CD4-positive, CD25-positive, alpha-beta regulatory T cell (primary cell): ENCODE measurements at regions not wholly inside any gene's neighbourhood (a gene's known extent, or its start where the extent isn't known, plus 50 kb on each side); places are given as distances from the start of the nearest gene placed in this dataset.
"Not testable (repeated sequence)": the region's sequence is repeated elsewhere in the genome, so short reads cannot be mapped to it uniquely, and the experiment has no call there.

Experiments used
- ATAC-seq, 2 donors: fragments of 150-1000 bp; cut with Tn5 transposase; one replicate each; pipeline ENCODE4 v1.10.0; 2021; ENCODE audit warnings: low read depth in 2 of 2, moderate number of reproducible peaks in 2 of 2, moderate library complexity in 1 of 2
- DNase-seq, 3 donors: peaks; one replicate each; pipeline versions ENCODE4 v3.0.0 to v3.0.0-alpha.2; 2012 to 2022; ENCODE audit warnings: mixed read lengths in 1 of 3
- H3K27ac ChIP-seq: one replicate; pipeline ENCODE4 v1.7.0; 2013; ENCODE audit warnings: mild to moderate bottlenecking, low read length; ENCODE audit not compliant: insufficient read depth, poor library complexity, severe bottlenecking
- H3K27me3 ChIP-seq: one replicate; pipeline ENCODE4 v1.7.0; 2013; ENCODE audit warnings: low read length; ENCODE audit not compliant: control insufficient read depth, insufficient read depth
- H3K36me3 ChIP-seq: one replicate; pipeline ENCODE4 v1.7.0; 2013; ENCODE audit warnings: mild to moderate bottlenecking, low read length, moderate library complexity; ENCODE audit not compliant: control insufficient read depth, insufficient read depth
- H3K4me1 ChIP-seq: 2 replicates; pipeline ENCODE4 v1.7.0; 2013; ENCODE audit warnings: mild to moderate bottlenecking, low read length; ENCODE audit not compliant: insufficient read depth, control insufficient read depth, poor library complexity, severe bottlenecking
- H3K4me3 ChIP-seq: one replicate; pipeline ENCODE4 v1.7.0; 2013; ENCODE audit warnings: low read depth, mild to moderate bottlenecking, low read length, moderate library complexity
- H3K9me3 ChIP-seq, 2 experiments: 1 replicate in 1 of 2; 2 replicates in 1 of 2; pipeline ENCODE4 v1.7.0; 2013; ENCODE audit warnings: low read length in 2 of 2, mild to moderate bottlenecking in 1 of 2, moderate library complexity in 1 of 2; ENCODE audit not compliant: control insufficient read depth in 2 of 2
- H3K27ac Mint-ChIP-seq, 3 donors: one replicate each; pipeline ENCODE4 v1.8.0; 2020 to 2022; ENCODE audit warnings: mild to moderate bottlenecking in 3 of 3, mixed read lengths in 3 of 3, moderate library complexity in 2 of 3
- H3K27me3 Mint-ChIP-seq: one replicate; pipeline ENCODE4 v1.8.0; 2022; ENCODE audit warnings: mild to moderate bottlenecking, mixed read lengths
- H3K36me3 Mint-ChIP-seq: one replicate; pipeline ENCODE4 v1.8.0; 2020; ENCODE audit warnings: mixed read lengths
- H3K4me1 Mint-ChIP-seq, 4 donors: one replicate each; pipeline ENCODE4 v1.8.0; 2020 to 2022; ENCODE audit warnings: mixed read lengths in 4 of 4, mild to moderate bottlenecking in 1 of 4
- H3K4me3 Mint-ChIP-seq, 4 donors: one replicate each; pipeline ENCODE4 v1.8.0; 2020 to 2022; ENCODE audit warnings: mild to moderate bottlenecking in 4 of 4, mixed read lengths in 4 of 4, moderate library complexity in 3 of 4
- H3K9me3 Mint-ChIP-seq, 7 donors: one replicate each; pipeline ENCODE4 v1.8.0; 2020 to 2022; ENCODE audit warnings: mixed read lengths in 7 of 7, mild to moderate bottlenecking in 3 of 7, moderate library complexity in 2 of 7

DNA sequence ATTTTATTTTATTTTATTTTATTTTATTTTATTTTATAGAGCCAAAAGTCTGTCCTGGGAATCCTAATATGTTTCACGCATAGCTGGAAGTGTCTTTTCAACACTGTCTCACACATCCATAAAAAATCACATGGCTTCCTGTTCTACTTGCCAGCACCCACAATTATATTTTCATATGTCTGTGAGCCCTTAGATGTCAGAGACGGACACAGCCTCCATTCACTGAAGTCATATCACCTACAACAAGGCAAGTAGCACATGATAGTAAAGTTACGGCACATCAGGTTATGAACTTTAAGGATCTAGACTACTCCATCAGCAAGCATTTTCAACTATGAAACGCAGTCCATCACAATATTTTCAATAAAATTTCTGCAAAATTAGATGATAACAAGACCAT, 168.4 kb downstream of the ZIC4 start:
- H3K4me1 Mint-ChIP-seq = peaks cover 0 to 5% (median 0%) of the 10 kb centered on the region in 4 donors
- no peaks in the 10 kb centered on the region for H3K27me3 Mint-ChIP-seq
- peaks cover 0 to 11% (median 2%) of the 10 kb centered on the region in 7 donors for H3K9me3 Mint-ChIP-seq
- no peak overlapping the region for H3K4me3 ChIP-seq
- H3K36me3 Mint-ChIP-seq = no peaks in the 10 kb centered on the region
- H3K36me3 ChIP-seq = no peaks in the 10 kb centered on the region
- no peaks in the 10 kb centered on the region for H3K4me1 ChIP-seq
- ATAC-seq (no peak), DNase-seq (no peak)
- no peak overlapping the region for H3K4me3 Mint-ChIP-seq
- H3K9me3 ChIP-seq = no peaks in the 10 kb centered on the region
- H3K27ac ChIP-seq = no peak overlapping the region
- no peaks in the 10 kb centered on the region for H3K27me3 ChIP-seq
- H3K27ac Mint-ChIP-seq = no peak overlapping the region

DNA sequence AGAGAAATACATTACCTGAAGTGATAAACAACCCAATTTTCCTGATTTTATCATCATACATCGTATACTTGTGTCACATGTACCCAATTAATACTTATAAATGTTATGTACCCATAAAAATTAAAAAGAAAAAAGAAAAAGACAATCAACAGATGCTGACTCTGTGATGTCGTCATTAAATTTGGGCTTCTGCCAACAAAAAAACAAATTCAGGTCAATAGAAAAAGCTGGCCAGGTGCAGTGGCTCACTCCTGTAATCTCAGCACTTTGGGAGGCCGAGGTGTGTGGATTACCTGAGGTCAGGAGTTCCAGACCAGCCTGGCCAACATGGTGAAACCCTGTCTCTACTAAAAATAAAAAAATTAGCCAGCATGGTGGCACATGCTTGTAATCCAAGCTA, 174.4 kb downstream of the ZIC4 start:
- DNase-seq, H3K27ac ChIP-seq, H3K4me3 Mint-ChIP-seq, H3K4me3 ChIP-seq, H3K27me3 ChIP-seq, H3K36me3 Mint-ChIP-seq, H3K9me3 ChIP-seq, H3K4me1 Mint-ChIP-seq, H3K27ac Mint-ChIP-seq, ATAC-seq, H3K27me3 Mint-ChIP-seq, H3K36me3 ChIP-seq, H3K4me1 ChIP-seq: not testable (repeated sequence)
- H3K9me3 Mint-ChIP-seq = peaks cover 0 to 13% (median 6%) of the 10 kb centered on the region in 7 donors

DNA sequence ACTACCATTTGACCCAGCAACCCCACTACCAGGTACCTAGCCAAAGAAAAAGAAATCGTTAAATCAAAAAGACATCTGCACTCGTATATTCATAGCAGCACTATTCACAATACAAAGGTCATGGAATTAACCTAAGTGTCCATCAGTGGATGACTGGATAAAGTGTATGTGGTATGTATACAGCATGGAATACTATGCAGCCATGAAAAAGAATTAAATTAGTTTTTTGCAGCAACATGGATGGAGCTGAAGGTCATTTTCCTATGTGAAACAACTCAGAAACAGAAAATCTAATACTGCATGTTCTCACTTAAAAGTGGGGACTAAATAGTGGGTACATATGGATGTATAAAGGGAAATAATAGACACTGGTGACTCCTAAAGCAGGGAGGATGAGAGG, 175.2 kb downstream of the ZIC4 start:
- H3K27me3 Mint-ChIP-seq = no peaks in the 10 kb centered on the region
- H3K9me3 ChIP-seq = no peaks in the 10 kb centered on the region
- H3K36me3 Mint-ChIP-seq = no peaks in the 10 kb centered on the region
- no peak overlapping the region for H3K4me3 Mint-ChIP-seq
- DNase-seq (no peak), ATAC-seq (no peak)
- no peaks in the 10 kb centered on the region for H3K27me3 ChIP-seq
- no peak overlapping the region for H3K4me3 ChIP-seq
- no peaks in the 10 kb centered on the region for H3K4me1 ChIP-seq
- H3K9me3 Mint-ChIP-seq = peaks cover 0 to 13% (median 2%) of the 10 kb centered on the region in 7 donors
- no peak overlapping the region for H3K27ac ChIP-seq
- H3K36me3 ChIP-seq = no peaks in the 10 kb centered on the region
- no peak overlapping the region for H3K27ac Mint-ChIP-seq
- peaks cover 0 to 5% (median 0%) of the 10 kb centered on the region in 4 donors for H3K4me1 Mint-ChIP-seq

DNA sequence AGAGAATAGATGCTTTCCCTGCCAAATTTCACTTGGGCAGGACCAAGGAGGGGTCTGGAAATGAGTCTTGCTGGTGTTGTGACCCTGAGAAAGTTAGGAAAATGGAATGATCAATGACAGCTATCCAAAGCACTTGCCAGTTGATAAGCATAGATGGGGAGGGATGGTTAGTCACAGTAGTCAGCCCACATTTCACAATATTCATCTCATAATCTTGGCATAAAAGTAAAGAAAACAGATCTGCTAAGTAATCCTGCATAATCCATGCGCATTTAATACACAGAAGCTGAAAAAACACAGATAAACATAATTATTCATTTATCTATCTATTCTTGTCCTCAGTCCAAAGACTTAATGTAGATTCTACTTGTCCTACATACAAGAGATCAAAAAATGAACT, 184.1 kb downstream of the ZIC4 start:
- Histone ChIP-seq H3K4me3 (no peak overlapping the region), H3K27me3 (no peaks in the 10 kb centered on the region), H3K27ac (no peak overlapping the region), H3K4me1 (no peaks in the 10 kb centered on the region), H3K36me3 (no peaks in the 10 kb centered on the region), H3K9me3 (no peaks in the 10 kb centered on the region)
- Mint-ChIP-seq H3K9me3 (peaks cover 0 to 1% (median 0%) of the 10 kb centered on the region in 7 donors), H3K4me3 (no peak overlapping the region), H3K4me1 (no peaks in the 10 kb centered on the region), H3K27me3 (no peaks in the 10 kb centered on the region), H3K36me3 (no peaks in the 10 kb centered on the region), H3K27ac (no peak overlapping the region)
- DNase-seq = no peak
- peak in 1 of 2 donors; percentile 24 for ATAC-seq

DNA sequence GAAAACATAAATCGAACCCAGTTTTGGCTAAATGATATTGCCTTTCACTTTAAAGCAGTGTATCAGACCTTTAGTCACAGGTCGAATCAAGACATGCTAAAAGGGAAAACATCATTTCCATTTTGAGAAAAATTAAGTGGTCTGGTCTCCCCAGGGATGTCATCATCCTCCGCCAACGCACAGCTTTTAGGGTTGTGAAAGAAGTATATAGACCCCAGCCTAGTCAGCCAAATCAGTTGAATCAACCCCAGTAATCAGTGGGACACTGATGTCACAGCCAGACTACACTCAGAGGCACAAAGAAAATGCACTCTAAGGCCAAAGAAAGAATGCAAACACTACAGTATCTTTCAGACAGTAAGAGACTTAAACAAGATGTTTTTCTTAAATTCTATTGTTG, 187.4 kb downstream of the ZIC4 start:
- H3K27me3 Mint-ChIP-seq = no peaks in the 10 kb centered on the region
- H3K27ac ChIP-seq = no peak overlapping the region
- peaks cover 0 to 4% (median 0%) of the 10 kb centered on the region in 7 donors for H3K9me3 Mint-ChIP-seq
- no peaks in the 10 kb centered on the region for H3K4me1 Mint-ChIP-seq
- H3K4me3 Mint-ChIP-seq = no peak overlapping the region
- no peaks in the 10 kb centered on the region for H3K27me3 ChIP-seq
- H3K27ac Mint-ChIP-seq = no peak overlapping the region
- no peaks in the 10 kb centered on the region for H3K4me1 ChIP-seq
- no peaks in the 10 kb centered on the region for H3K9me3 ChIP-seq
- no peak for DNase-seq
- no peak overlapping the region for H3K4me3 ChIP-seq
- no peaks in the 10 kb centered on the region for H3K36me3 ChIP-seq
- H3K36me3 Mint-ChIP-seq = no peaks in the 10 kb centered on the region
- ATAC-seq = no peak

DNA sequence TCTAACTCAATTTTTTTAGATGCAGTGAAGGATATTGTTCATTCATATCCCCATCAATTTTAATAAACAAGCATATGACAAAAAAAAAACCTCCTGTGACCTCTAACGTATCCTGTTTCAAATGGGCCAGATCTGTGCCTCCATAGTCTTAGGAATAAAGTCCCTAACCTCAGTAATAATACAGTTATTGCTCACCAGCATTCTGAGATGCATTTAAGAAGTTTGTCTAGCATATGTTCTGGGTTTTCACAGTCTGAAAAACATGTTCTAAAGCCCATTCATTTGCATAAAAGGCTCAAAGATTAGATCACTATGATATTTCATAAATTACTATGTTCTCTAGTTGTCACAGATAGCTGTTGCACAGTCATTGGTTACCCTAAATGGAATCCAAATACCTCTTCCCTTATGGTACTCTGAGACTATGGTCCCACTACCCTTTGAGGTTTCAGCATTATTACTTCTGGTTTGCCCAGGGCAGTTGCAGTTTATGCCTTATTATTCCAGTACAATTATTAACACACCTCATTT, 190.1 kb downstream of the ZIC4 start:
- Histone ChIP-seq H3K9me3 (no peaks in the 10 kb centered on the region), H3K4me1 (no peaks in the 10 kb centered on the region), H3K36me3 (no peaks in the 10 kb centered on the region), H3K27me3 (no peaks in the 10 kb centered on the region), H3K27ac (no peak overlapping the region), H3K4me3 (no peak overlapping the region)
- H3K4me3 Mint-ChIP-seq = no peak overlapping the region
- DNase-seq (no peak), ATAC-seq (no peak)
- no peaks in the 10 kb centered on the region for H3K27me3 Mint-ChIP-seq
- H3K9me3 Mint-ChIP-seq = peaks cover 0 to 4% (median 4%) of the 10 kb centered on the region in 7 donors
- no peaks in the 10 kb centered on the region for H3K36me3 Mint-ChIP-seq
- H3K27ac Mint-ChIP-seq = peak overlapping the region in 1 of 3 donors; percentile 20
- H3K4me1 Mint-ChIP-seq = no peaks in the 10 kb centered on the region

DNA sequence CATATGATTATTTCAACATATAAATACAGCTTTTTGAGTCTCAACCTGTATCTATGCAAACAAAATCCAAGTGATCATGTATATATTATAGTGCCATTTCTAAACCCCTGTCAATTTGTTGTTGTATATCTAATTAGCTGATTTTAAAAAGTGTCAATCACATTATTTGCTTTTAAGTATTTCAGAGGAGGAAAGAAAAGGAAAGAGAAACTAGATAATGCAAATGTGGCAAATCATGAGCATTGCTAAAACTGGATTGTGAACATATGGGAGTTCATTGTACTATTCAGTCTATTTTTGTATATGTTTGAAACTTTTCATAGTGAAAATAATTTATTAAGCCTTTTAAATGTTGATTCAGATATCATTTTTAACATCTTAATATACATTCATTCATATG, 190.7 kb downstream of the ZIC4 start:
- DNase-seq (no peak), ATAC-seq (no peak)
- H3K27ac ChIP-seq = no peak overlapping the region
- H3K4me1 ChIP-seq = no peaks in the 10 kb centered on the region
- H3K27ac Mint-ChIP-seq = no peak overlapping the region
- H3K4me3 Mint-ChIP-seq = no peak overlapping the region
- no peak overlapping the region for H3K4me3 ChIP-seq
- no peaks in the 10 kb centered on the region for H3K36me3 Mint-ChIP-seq
- no peaks in the 10 kb centered on the region for H3K27me3 ChIP-seq
- H3K4me1 Mint-ChIP-seq = no peaks in the 10 kb centered on the region
- no peaks in the 10 kb centered on the region for H3K27me3 Mint-ChIP-seq
- H3K9me3 ChIP-seq = no peaks in the 10 kb centered on the region
- no peaks in the 10 kb centered on the region for H3K36me3 ChIP-seq
- H3K9me3 Mint-ChIP-seq = peaks cover 0 to 4% (median 4%) of the 10 kb centered on the region in 7 donors

DNA sequence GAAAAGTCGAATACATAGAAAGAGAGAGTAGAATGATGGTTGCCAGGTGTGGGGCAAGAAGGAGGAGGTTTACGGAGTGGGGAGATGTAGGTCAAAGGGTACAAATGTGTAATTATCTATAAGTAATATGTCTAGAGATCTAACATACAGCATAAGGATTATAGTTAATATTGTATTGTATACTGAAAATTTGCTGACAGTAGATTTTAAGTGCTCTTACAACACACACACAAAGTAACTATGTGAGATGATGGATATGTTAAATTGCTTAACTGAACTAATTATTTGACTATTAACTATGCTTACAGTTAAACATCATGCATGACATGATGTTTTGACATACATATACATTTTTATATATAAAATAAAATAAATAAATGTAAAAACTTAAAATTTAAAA, 192.7 kb downstream of the ZIC4 start:
- Histone ChIP-seq H3K4me3 (no peak overlapping the region), H3K27ac (no peak overlapping the region), H3K9me3 (no peaks in the 10 kb centered on the region), H3K4me1 (no peaks in the 10 kb centered on the region), H3K27me3 (no peaks in the 10 kb centered on the region), H3K36me3 (no peaks in the 10 kb centered on the region)
- Mint-ChIP-seq H3K4me3 (no peak overlapping the region), H3K4me1 (no peaks in the 10 kb centered on the region), H3K27ac (no peak overlapping the region), H3K9me3 (peaks cover 0 to 13% (median 4%) of the 10 kb centered on the region in 7 donors), H3K36me3 (no peaks in the 10 kb centered on the region), H3K27me3 (no peaks in the 10 kb centered on the region)
- ATAC-seq = no peak
- DNase-seq = no peak
